GM12878 (cell line): ENCODE measurements at regions not wholly inside any gene's neighbourhood (a gene's known extent, or its start where the extent isn't known, plus 50 kb on each side); places are given as distances from the start of the nearest gene placed in this dataset.

ENCODE experiments used
- ATAC-seq: fragments of 200-7000 bp; cut with Tn5 transposase; 3 replicates; pipeline ENCODE4 v1.9.1; 2020; ENCODE audit warnings: mild to moderate bottlenecking, moderate library complexity
- BruUV-seq: library from RNA; stranded (reverse); fragments of 400-500 nt; replicated peaks from 2 replicates; lab custom pipeline; 2021; lab: Mats Ljungman, UMichigan
- CTCF ChIA-PET: fragments of 300-600 bp; sonication (Branson Sonifier 250); formaldehyde crosslinking; extraction: SDS; loops from one replicate; lab custom pipeline; 2021; ENCODE audit warnings: inconsistent platforms; lab: Yijun Ruan, JAX
- POLR2A ChIA-PET: fragments of 350-600 bp; formaldehyde crosslinking; extraction: SDS; loops from one replicate; lab custom pipeline; 2021; ENCODE audit warnings: inconsistent platforms; lab: Charles Lee
- RAD21 ChIA-PET: fragments of 300-600 bp; sonication (Branson Sonifier 250); formaldehyde crosslinking; loops from one replicate; lab custom pipeline; 2023; ENCODE audit warnings: antibody characterized with exemption; ENCODE audit not compliant: unreplicated experiment; lab: Charles Lee
- SMC1A ChIA-PET: fragments of 300-600 bp; sonication (Branson Sonifier 250); formaldehyde crosslinking; loops from one replicate; lab custom pipeline; 2023; ENCODE audit not compliant: unreplicated experiment, uncharacterized antibody; lab: Charles Lee
- DNase-seq: peaks from one replicate; pipeline ENCODE4 v3.0.0-alpha.2; 2011; ENCODE audit warnings: low read depth, low spot score
- FAIRE-seq: peaks from 3 replicates; lab custom pipeline; 2011; peaks lifted over from hg19 to GRCh38; lab: Jason Lieb, UNC
- H2AFZ ChIP-seq: 2 replicates; pipeline ENCODE4 v1.6.0; 2011; ENCODE audit warnings: low read depth, low read length, control low read depth; ENCODE audit not compliant: control insufficient read depth
- H3K27ac ChIP-seq: 2 replicates; pipeline ENCODE4 v1.5.1; 2011; ENCODE audit warnings: control low read depth; ENCODE audit not compliant: control insufficient read depth, insufficient read depth
- H3K27me3 ChIP-seq, 2 experiments: replicated peaks in 1 of 2; 2 replicates each; pipeline versions ENCODE4 v1.6.0 to v1.6.1; 2011; ENCODE audit warnings: low read length in 1 of 2; ENCODE audit not compliant: control insufficient read depth in 2 of 2, insufficient read depth in 2 of 2
- H3K36me3 ChIP-seq, 2 experiments: 2 replicates each; pipeline ENCODE4 v1.5.1; 2011; ENCODE audit warnings: low read length in 1 of 2; ENCODE audit not compliant: control insufficient read depth in 2 of 2, insufficient read depth in 2 of 2
- H3K4me1 ChIP-seq: 2 replicates; pipeline ENCODE4 v1.6.1; 2011; ENCODE audit warnings: mild to moderate bottlenecking, low read length, moderate library complexity, mixed read lengths; ENCODE audit not compliant: control insufficient read depth, insufficient read depth
- H3K4me2 ChIP-seq: 2 replicates; pipeline ENCODE4 v1.6.0; 2011; ENCODE audit warnings: control low read depth; ENCODE audit not compliant: control insufficient read depth, insufficient read depth
- H3K4me3 ChIP-seq: fragments of 200-600 bp; sonication (generic); 2 replicates; pipeline ENCODE4 v1.5.1; 2016
- H3K79me2 ChIP-seq: 2 replicates; pipeline ENCODE4 v1.6.0; 2011; ENCODE audit warnings: low read length; ENCODE audit not compliant: control insufficient read depth, insufficient read depth
- H3K9ac ChIP-seq: 2 replicates; pipeline ENCODE4 v1.8.0; 2011; ENCODE audit warnings: low read length, control low read depth, mixed read lengths; ENCODE audit not compliant: control insufficient read depth, insufficient read depth
- H3K9me3 ChIP-seq: replicated peaks from 3 replicates; pipeline ENCODE4 v1.5.1; 2011; ENCODE audit warnings: mild to moderate bottlenecking, low read length; ENCODE audit not compliant: control insufficient read depth, insufficient read depth
- H4K20me1 ChIP-seq: 2 replicates; pipeline ENCODE4 v1.6.0; 2011; ENCODE audit not compliant: control insufficient read depth, insufficient read depth
- BCLAF1 ChIP-seq: fragments of 450-650 bp; IDR thresholded peaks from 2 replicates; pipeline ENCODE4 v1.6.1; 2017; ENCODE audit warnings: antibody characterized with exemption, mild to moderate bottlenecking, moderate library complexity
- FOS ChIP-seq: IDR thresholded peaks from 3 replicates; pipeline ENCODE4 v1.6.1; 2011; ENCODE audit warnings: borderline replicate concordance; ENCODE audit not compliant: insufficient read length; ENCODE audit errors: extremely low read depth
- IRF4 ChIP-seq: IDR thresholded peaks from 2 replicates; pipeline ENCODE4 v1.6.1; 2011; ENCODE audit warnings: low read depth, low read length
- PAX5 ChIP-seq: IDR thresholded peaks from 2 replicates; pipeline ENCODE4 v1.6.1; 2011; ENCODE audit warnings: low read depth, low read length, borderline replicate concordance
- PAX8 ChIP-seq: fragments of 450-650 bp; IDR thresholded peaks from 2 replicates; pipeline ENCODE4 v1.6.1; 2017; ENCODE audit warnings: mild to moderate bottlenecking, moderate library complexity
- PML ChIP-seq: IDR thresholded peaks from 2 replicates; pipeline ENCODE4 v1.6.1; 2012; ENCODE audit warnings: low read length, inconsistent platforms
- RFX5 ChIP-seq: IDR thresholded peaks from 2 replicates; pipeline ENCODE4 v1.6.1; 2011; ENCODE audit warnings: low read depth, low read length, improper control_type of control experiment
- SMC3 ChIP-seq: IDR thresholded peaks from 2 replicates; pipeline ENCODE4 v1.6.1; 2011; ENCODE audit warnings: low read length, improper control_type of control experiment, borderline replicate concordance
- TCF12 ChIP-seq: IDR thresholded peaks from 2 replicates; pipeline ENCODE4 v1.6.1; 2011; ENCODE audit warnings: low read depth, mild to moderate bottlenecking, low read length
- TCF3 ChIP-seq: IDR thresholded peaks from 2 replicates; pipeline ENCODE4 v1.6.1; 2012; ENCODE audit warnings: low read depth, mild to moderate bottlenecking, low read length, borderline replicate concordance; ENCODE audit not compliant: insufficient read depth
- WGBS: methylation state at CpG from one replicate; pipeline ENCODE4 v1.1.6; 2016; ENCODE audit warnings: low lambda C conversion rate; ENCODE audit not compliant: insufficient replicate concordance, insufficient coverage; ENCODE audit errors: missing lambda C conversion rate; 5-methylcytosine and 5-hydroxymethylcytosine counted together
- in situ Hi-C: fragments of 300-500 bp; cut with MboI; formaldehyde crosslinking; loops from 9 replicates; pipeline ENCODE4 v1.14.3; 2018; ENCODE audit warnings: mixed read lengths
- intact Hi-C: fragments of 100-400 bp; cut with micrococcal nuclease; formaldehyde crosslinking; loops from one replicate; pipeline ENCODE4 v1.14.2; 2022; ENCODE audit not compliant: unreplicated experiment
- TF ChIP-seq, protein P1 (sequence below): fragments of 450-650 bp; IDR thresholded peaks from 2 replicates; pipeline ENCODE4 v1.6.1; 2017; ENCODE audit warnings: borderline replicate concordance

DNA sequence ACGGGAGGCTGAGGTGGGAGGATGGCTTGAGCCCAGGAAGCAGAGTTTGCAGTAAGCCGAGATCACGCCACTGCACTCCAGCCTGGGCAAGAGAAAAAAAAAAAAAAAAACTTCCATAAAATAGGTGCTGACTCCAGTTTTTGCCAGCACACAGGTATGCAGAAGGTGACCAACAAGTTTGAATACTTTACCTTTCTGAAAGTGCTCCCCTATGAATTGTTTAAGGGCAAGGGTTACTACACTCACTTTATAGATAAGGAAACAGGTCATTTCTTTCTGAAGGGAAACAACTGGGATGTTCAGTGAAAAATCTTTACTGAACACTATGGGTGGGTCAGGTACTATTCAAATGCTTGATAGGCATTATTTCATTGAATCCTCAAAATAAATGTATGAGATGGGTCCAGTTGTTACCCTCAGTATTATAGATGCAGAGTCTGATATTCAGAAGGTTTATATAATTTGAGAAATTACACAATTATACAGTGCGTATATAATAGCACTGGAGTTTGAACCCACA is 538.5 kb downstream of the INSC start:
- SMC1A ChIA-PET: interaction anchor here (0.9 kb wide), 1 partner anchor 12 kb away, joined by 3 read pairs; no protein-coding TSS in a partner anchor
- no peaks in the 10 kb centered on the region for H3K9me3 ChIP-seq
- CTCF ChIA-PET: no interaction called here
- in situ Hi-C loops (no loop called here), intact Hi-C loops (no loop called here)
- ATAC-seq (no peak), FAIRE-seq (no peak), DNase-seq (no peak)
- WGBS: 70% methylated on average over 4 of the region's 4 CpGs
- no peak overlapping the region for H3K27ac ChIP-seq
- no peaks in the 10 kb centered on the region for H4K20me1 ChIP-seq
- TF ChIP-seq PML (no peak), SMC3 (no peak), TCF3 (no peak), IRF4 (no peak), FOS (no peak), BCLAF1 (no peak), TCF12 (no peak), RFX5 (no peak), PAX5 (no peak), PAX8 (no peak)
- TF ChIP-seq, protein P1, sequence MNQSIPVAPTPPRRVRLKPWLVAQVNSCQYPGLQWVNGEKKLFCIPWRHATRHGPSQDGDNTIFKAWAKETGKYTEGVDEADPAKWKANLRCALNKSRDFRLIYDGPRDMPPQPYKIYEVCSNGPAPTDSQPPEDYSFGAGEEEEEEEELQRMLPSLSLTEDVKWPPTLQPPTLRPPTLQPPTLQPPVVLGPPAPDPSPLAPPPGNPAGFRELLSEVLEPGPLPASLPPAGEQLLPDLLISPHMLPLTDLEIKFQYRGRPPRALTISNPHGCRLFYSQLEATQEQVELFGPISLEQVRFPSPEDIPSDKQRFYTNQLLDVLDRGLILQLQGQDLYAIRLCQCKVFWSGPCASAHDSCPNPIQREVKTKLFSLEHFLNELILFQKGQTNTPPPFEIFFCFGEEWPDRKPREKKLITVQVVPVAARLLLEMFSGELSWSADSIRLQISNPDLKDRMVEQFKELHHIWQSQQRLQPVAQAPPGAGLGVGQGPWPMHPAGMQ: no peak
- RAD21 ChIA-PET: interaction anchor here (0.7 kb wide), 1 partner anchor 78 kb away, joined by 3 read pairs; no protein-coding TSS in a partner anchor
- no peaks in the 10 kb centered on the region for H3K36me3 ChIP-seq
- no peak overlapping the region for H3K9ac ChIP-seq
- POLR2A ChIA-PET: no interaction called here
- no peak overlapping the region for H3K4me3 ChIP-seq
- H3K79me2 ChIP-seq: no peaks in the 10 kb centered on the region
- H3K4me1 ChIP-seq: no peaks in the 10 kb centered on the region; the same call in 1 of the 2 replicates
- no TSS peak for BruUV-seq
- no peak overlapping the region for H3K4me2 ChIP-seq
- H3K27me3 ChIP-seq: peaks cover 3 to 4% of the 10 kb centered on the region in 2 experiments; a peak in 2 of 4 replicates
- no peak overlapping the region for H2AFZ ChIP-seq
